ENCODE measurements at regions not wholly inside any gene's neighbourhood (a gene's known extent, or its start where the extent isn't known, plus 50 kb on each side); places are given as distances from the start of the nearest gene placed in this dataset.
A peak's percentile ranks its signal among the peaks of the same experiment; 100 is the strongest.

DNA sequence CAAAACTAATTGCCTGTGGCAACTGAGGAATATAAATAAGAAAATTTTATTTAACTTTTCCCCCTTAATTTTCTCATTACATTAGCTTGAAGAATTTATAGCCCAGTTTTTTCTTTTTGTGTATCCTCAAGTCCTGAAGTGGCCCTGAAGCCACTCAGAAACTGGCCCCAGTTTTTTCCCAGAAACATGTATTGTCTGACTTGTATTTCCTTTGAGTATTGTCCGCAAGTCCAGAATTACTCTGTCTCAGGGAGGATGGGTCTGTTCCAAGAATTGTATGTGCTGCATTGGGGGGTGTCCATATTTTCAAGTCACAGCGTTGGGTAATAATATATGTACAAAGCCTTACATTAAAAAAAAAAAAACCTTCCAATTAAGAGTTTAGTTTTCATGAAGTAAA lies 149.7 kb upstream of the IL12A start:
- no peak for DNase-seq (ENCODE audit: low read depth, low spot score)

DNA sequence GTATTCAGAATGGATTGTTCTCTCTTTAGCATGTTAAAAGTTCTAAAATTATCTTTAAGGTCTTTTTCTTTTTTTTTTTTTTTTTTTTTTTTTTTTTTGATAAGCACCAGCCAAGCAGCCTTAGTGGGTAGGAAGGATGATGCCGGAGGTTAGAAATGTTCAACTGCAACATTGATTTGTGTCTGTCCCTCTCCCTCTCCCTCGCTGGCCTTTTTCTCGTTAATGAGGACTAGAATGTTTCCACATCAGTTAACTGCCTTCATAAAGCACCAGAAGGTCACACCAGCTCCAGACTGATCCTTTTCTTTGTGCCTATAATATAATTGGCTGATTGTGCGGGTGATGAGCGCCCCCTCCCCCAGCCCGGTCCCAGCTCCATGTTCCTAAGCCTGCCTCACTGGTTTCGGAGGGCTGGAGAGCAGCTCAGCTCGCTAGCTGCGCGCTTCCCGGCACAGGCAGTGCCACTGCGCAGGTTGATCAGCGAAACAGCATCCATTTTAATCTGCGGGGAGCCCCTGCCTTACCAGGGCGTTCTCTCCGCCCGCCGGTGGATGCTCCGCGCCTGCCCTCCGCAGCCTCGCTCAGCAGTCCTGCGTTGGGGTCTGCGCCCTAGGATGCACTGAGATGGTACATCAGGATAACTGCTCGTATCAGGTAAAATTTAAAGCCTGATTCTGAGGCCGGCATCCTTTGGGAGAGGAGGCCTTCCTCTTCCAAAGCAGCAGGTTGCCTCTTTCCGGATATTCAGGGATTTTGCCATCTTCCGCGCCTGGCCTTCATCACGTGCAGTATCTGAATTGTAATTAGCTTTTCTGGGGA lies 148.9 kb upstream of the IL12A start, which contains the start of gene SCHIP1:
Gene SCHIP1 (plus strand): TSS at position 301 of the 819 bp plus-strand sequence.
- peak; percentile 85 for DNase-seq (ENCODE audit: low read depth, low spot score)

DNA sequence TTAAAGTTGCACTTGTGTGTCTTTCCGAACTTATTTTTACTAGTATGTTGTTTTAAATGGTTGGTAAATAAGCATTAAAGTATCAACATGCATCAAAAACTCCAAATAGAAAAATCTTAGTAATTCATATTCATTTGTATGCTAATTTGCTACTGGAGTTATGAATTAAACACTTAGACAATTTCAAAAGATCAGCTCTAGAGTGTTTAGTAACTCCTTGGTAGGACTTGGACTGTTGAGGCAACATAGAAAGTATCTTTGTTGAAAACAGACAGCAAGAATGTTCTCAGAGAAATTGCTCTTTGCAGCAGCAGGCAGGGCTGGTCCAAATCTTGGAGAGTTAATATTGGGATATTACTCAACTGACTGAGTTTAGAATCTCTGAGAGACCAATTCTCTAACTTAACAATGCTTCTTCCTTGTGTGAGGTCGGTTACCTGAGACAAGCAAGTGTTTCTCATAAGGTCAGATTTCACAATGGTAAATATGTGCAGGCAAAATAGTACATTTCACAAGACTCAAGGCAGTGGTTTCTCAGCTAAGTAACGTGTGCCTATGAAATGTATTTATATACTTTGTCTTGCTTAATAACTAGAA lies 147.8 kb upstream of the IL12A start:
- peak; percentile 35 for DNase-seq (ENCODE audit: low read depth, low spot score)

DNA sequence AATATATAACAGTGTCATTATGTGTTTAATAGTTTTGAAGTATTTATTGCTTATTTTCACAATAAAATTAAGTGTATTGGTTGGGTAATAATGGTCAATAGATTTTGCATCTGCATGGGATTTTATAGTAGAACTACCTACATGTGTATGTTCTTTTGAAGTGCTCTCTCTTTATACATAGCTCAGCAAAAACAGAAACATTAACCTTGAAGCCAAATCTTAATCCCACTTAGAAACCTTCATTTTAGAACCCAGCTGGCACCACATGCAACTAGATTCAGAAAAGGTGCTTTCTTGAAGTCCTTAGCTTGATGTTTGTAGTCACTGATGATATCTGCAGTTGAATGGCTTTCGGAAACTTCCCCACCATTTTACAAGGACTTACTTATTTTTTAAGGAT lies 146.9 kb upstream of the IL12A start:
- no peak for DNase-seq (ENCODE audit: low read depth, low spot score)

DNA sequence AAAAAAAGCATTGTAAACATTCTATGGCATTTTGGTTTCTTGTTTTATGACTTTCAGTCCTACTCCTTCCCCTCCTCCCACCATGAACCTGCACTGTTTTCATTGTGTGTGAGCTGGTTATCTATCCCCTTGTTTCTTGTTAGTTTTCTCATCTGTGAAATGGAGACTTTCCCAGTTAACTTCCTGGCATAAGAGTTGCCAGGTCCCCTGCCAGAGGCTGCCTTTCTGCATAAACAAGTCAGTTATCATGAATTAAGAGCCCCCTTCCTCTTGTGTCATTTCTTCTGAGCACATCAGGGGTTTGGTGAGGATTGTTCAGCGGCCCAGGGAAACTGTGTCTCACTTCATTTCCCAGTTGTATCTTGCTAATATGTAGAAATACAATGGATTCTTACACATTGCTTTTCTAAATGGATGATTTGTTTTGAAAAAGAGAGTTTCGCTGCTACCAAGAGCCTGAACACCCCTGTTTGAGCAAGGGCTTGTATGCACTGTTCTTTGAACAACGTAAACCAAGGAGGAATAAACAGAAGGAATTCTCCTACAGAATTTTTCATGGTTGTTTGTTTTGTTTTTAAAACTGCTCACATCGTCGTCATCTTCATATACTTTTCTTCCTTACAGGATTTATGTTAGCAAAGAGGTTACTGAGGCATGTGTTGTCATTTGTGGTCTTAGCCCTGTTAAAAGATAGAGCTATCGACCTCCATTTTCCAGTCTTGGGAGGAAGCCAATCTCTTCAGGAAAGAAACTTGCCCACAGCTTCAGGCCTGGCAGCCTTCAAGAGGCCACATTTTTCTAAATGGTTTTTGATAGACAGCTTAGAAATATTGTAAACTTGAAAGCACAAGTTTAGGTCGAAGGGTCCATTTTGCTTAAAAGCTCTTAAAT lies 144.6 kb upstream of the IL12A start:
- peak; percentile 81 for DNase-seq (ENCODE audit: low read depth, low spot score)

DNA sequence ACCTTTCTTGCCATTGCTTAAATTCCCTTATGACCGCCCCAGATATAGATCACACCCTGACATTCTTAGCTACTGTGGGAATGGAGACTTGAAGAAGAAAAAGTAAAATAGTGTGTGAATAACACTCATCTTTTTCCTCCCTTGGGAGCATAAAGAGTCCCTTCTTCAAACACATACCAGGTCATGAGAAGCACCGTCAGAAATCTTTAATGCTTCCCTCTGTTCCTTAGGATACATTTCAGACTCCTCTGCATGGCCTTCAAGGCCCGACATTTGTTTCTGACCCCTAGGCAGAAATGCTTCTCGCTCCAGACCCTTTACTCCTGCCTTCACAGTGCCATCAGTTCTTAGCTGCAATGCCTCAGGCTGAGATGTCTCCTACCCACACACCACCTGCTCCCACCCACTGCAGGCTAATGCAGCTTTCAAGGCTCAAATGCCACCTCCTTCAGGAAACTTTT lies 143.8 kb upstream of the IL12A start:
- DNase-seq (ENCODE audit: low read depth, low spot score): no peak

DNA sequence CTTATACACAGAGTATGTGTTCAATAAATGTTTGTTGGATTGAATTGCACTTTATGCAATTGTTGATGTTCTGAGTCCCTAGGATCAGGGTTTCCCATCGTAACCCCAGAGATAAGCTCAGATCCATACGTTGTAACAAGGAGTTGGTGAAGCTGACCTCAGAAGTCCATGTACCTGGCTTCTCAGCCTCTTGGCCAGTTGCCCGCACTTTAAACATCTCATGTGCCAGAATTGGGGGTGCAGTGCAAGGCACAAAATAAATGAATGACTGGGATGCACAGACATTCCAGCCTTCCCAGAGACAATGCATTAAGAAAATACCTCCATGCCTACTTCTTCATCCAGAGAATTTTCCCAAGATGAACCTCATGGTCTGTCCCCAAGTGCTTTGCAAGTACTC lies 142.9 kb upstream of the IL12A start:
- DNase-seq (ENCODE audit: low read depth, low spot score): no peak

DNA sequence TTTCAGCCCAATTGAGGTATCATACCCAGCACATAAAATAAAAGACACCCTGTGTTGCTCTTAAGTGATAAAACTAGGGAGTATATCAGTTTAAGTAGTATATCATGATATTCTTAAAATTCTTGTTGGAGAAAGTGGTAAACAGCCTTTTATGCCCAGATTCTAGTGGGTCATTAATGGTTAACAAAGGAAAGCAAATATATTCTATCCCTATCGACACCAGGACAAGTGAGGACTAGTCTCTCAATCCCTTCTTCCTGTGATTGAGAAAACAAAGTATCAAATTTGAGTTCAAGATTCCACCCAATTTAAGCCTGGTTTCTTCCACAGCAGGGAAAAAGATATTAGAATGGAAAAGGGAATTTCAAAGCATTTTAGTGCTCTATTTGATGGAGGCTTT lies 142.4 kb upstream of the IL12A start:
- no peak for DNase-seq (ENCODE audit: low read depth, low spot score)

DNA sequence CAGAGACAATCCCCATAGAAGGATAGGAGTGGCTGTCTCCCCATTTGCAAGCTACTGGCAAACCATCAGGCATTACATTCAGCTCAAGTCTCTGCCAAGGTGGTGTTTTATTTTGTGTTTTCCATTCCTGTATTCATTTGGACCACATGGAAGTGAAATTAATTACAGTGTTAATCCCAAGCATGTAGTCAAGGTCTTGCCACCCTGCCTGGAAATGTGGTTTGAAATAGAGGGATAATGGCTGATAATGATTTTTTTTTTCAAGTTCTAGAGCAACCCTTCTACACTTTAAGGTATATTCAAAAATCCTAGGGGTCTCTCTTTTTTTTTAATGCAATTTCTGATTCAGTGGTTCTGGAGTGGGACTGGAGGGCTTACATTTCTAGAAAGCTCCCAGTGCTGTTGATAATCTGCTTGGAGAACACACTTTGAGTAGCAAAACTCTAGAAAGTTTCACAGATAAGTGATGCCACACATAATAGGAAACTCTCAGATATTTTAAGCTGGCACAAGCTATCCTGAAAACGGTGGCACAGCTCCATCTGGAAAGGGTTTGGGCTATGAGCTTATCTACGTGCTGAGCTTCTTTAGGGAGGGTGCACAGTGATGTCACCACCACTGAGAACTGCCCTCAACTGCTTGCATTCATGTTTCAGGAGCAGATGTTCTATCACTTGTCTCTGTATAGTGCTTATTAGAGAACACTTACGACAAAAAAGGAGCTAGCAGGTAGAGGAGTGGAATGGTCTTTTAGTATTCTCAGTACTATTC lies 140.1 kb upstream of the IL12A start:
- DNase-seq (ENCODE audit: low read depth, low spot score): no peak

DNA sequence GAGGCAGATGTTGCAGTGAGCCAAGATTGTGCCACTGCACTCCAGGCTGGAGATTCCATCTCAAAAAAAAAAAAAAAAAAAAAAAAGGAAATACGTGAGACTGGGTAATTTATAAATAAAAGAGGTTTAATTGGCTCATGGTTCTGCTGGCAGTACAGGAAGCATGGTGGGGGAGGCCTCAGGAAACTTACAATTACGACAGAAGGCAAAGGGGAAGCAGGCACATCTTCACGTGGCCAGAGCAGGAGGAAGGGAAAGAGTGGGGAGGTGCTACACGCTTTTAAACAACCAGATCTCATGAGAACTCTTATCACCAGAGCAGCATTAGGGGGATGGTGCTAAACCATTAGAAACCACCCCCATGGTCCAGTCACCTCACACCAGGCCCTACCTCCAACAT lies 138.2 kb upstream of the IL12A start:
- DNase-seq (ENCODE audit: low read depth, low spot score): no peak

DNA sequence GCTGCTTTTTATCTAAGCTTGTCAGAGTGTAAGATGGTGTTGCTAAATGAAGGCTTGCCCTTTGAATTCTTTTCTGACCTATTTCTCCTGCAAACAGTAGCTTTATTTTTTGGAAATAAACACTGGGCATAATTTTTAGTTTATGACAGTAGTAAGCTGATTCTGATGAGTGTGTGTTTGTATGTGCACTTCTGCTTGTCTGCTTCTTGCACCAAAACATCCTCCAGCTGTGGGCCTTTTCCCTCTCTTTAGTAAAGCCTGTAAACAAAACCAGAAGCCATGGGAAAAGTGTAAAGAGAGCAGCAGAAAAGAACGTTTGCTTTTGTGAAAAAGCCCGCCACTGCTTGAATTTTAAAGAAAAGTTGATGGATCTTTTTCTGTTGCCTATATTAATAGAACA lies 136.4 kb upstream of the IL12A start:
- no peak for DNase-seq (ENCODE audit: low read depth, low spot score)

DNA sequence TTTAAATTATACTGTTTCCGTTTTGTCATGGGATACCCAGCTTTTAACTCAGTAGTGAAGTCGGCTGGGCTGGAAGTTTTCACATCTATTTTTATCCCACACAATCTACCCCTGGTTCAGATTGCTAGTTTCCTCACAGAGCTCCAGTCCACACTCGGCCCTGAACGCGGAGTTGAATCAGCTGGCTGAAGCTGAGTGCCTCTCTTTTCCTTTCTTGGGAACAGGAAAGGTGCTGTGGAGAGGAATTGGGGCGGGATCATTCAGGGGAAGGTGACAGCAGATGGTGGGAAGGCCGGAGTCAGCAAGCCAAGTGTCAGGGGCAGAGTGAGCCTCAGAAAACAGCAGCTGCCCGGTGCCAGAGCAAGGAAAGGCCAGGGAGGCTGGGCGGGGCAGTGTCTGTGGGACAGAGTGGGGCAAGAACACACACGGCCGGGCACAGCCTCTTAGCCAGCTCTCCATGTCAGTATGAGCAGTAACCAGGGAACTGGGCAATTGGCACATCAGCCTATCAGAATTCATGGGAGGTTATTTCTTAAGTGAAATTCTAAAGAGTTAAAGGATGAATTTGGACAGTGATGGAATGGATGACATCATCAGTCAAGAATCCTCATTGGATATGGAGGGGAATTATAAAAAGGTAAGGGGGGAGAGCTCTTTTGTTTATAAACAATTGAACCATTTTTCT lies 135.7 kb upstream of the IL12A start:
- DNase-seq (ENCODE audit: low read depth, low spot score): peak; percentile 87

DNA sequence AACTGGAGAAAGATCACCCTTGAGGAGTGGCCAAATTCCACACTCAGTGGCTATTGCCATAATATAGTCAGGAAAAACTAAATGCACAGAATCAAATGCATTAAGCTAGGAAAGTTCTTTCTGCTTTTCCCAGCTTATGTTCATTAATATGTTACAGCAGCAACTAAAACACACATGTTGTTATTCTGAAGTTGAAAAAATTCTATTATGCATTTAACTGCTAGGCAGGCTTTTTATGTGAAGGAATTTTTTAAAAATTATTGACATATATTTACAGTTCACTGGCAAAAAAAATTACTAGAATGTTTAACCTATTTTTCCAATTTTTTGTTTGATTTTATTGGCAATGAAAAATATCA lies 135.2 kb upstream of the IL12A start:
- no peak for DNase-seq (ENCODE audit: low read depth, low spot score)

DNA sequence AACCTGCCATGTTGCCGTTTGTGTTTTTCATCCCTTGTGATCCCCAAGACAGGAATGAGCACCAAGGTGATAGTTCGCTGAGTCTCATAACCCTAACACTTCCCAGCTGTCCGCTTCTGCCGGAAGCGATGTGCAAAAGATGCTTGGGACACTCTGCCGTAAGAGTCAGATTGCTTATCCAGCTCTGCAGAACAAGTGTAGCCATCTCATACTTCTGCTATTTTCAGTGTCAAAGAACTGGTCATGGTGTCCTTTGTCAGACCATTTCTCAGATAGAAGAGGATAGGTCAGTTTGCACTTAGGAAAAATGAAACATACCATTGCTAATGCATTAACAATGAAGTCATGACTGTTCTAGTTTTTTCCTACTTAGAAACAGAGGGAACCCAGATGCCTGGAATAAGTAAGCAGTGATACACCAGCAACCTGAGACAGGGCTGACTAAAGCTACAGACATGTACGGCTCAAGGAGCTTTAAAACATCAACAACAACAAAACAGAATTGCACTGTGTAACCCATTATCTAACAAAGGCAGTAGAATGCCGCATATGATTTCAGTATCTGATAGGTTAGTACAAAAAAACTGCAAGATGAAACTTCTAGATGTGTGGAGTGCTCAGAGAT lies 134.0 kb upstream of the IL12A start:
- DNase-seq (ENCODE audit: low read depth, low spot score): peak; percentile 94

DNA sequence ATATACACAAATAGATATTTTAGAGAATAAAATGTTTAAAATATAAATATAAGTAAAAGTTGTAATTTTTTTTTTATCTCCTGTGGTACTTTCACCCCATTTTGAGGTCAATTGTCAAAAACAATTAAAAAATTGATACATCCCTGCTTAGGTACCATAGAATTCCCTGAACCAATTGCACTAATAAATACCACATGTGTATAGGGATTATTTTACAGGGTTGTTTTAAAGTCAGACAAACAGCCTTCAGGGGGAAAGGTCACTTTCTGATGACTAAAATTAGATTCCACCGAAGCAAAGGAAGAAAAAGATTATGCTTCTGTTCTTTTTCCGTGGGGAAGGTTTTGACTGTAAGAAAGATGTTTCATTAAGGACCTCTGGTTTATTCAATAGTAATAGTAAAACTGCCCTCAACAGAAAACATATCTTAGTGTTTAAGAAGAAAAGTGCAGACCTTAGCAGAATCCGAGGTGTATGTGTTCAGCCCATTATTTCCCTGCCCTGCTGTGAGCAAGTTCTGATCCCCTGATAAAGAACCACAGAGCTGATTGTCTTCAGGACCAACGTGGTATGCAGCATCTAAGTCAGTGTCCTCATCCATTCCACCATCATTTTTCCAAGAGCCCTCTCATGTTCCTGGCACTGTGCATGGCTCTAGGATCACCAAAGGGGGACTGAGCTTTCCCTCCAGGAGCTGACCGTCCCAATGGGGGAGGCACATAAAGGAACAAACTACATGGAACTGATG lies 132.9 kb upstream of the IL12A start:
- peak; percentile 41 for DNase-seq (ENCODE audit: low read depth, low spot score)

DNA sequence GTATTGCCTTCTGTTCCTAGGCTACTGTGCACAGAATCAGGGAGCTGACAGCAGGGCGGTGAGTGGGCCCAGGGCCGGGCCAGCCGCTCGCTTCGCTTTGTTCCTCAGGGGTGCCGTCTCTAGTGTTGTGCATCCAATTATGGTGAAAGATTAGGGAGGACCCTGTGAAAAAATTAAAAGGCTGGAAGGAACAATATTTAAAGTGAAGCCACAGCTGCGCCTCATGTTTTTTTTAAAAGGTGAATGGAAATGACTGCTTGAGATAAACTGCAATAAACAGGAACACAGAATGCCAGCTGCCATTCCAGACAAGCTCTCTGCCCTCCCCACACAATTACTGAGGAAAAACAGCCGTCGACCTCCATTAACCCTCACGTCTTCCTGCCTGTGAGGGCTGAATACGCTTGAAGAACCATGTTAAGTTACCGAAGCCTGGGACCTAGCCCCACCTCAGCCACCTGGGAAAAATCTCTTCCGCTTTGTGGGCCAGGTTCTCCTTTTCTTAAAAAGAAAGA lies 132.0 kb upstream of the IL12A start:
- peak; percentile 42 for DNase-seq (ENCODE audit: low read depth, low spot score)

DNA sequence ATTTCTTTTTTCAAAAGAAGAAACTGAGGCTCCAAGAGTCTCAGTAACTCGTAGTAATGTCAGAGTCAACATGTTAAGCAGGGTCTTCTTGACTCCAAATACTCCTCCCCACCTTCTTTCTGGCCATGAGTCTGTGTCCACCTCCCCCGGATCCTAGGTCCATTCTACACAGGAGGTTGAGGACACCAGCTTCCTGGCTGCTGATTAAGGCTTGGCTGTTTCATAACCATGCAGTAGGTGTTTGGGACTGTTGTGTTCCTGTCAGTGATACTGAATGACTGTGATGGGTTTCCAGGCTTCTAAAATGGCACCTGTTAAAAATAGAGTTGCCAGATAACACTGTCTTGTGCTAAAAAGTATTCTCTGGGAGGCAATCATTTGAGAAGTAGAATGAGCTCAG lies 130.8 kb upstream of the IL12A start:
- no peak for DNase-seq (ENCODE audit: low read depth, low spot score)

DNA sequence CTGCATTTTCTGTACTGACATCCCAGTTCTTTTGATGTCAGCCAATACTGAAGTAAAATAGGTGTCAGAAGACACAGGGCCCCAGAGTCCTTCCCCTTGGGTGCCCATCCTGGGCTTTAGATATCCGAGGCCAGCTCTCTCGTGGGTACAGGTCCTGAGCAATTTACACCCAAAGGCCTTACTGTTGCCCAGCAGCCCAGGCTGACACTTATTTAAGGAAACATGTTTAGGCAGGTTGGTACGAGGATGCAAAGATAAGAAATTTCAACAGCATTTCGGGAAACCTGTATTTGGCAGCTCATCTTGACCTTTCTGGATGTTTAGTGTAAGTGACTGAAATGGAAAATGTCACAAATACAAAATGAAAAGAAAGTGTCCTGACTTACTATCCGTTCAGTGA lies 130.0 kb upstream of the IL12A start:
- no peak for DNase-seq (ENCODE audit: low read depth, low spot score)

DNA sequence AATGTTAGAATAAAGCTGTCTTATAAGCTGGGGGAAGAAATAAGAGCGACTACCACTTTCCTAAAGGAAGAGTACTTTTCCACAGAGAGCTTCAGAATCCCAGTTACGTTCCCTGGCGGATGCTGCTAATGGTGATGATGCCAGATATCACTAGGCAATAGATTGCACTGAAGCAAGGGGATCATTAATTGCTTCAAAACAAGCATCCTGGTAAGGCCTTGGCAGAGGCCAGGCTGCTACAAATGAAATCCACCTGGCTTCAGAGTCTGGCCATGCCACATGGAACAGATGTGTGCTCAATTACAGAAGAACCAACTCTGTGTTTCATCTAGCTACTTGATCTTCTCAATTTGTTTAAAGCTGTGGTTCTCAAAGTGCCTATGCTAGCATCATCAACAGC lies 129.2 kb upstream of the IL12A start:
- no peak for DNase-seq (ENCODE audit: low read depth, low spot score)

DNA sequence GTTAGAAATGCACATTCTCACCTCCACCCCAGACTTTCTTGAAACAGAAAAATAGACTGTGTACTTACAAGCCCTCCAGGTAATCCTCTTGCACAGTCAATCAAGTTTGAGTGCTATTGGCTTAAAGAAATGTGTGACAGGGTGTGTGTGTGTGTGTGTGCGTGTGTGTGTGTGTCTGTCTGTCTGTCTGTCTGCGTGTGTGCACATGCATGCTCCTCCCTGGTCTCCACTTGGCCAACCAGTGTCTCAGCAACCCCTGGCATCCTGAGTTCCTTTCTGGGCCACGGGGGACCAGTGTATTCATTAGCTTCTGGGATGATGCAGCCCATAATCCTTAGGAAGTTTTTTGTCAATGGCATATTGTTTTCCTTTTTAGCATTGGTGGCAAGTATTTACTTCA lies 128.8 kb upstream of the IL12A start:
- no peak for DNase-seq (ENCODE audit: low read depth, low spot score)

Data from astrocyte of the hippocampus (primary cell).